GM12874 (cell line): ENCODE measurements at regions not wholly inside any gene's neighbourhood (a gene's known extent, or its start where the extent isn't known, plus 50 kb on each side); places are given as distances from the start of the nearest gene placed in this dataset.

Experiments
- CTCF ChIP-seq: IDR thresholded peaks from 2 replicates; pipeline ENCODE4 v1.5.1; 2011; ENCODE audit warnings: low read depth, mild to moderate bottlenecking, control low read depth, low read length, moderate library complexity; ENCODE audit not compliant: insufficient read depth

DNA sequence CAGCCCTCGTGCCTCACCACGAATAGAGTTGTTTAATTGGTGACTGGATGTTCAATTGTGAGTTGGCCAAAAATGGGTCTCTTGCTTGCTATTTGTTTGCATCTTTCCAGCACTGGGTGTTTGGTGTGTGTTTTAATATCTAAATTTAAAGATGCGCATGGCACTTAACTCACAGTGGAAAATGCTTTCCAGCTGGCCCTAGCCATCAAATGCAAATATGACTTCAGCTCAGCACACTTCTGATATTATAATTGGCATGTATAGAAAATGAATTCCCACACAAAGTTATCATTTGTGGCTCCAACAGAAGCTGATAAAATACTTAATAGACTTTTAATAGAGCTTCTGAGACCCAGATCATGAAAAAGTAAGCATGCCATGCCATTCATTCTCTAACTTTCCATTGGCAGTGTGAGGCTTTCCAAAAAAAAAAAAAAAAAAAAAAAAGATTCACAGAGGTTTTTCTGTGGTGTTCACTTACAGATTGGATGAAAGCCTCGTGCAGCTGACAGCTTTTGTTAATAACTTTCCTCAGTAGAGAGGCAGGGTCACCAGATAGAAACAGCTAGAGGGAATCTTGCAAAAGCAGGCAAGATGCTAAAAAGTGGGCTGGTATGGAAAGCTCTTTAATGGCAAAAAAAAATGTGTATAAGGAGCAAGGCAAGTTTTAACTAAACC is 425.2 kb downstream of the GALC start:
- no peak for TF ChIP-seq CTCF

GRCh38 chr14:87566991-87567390 is 426.0 kb downstream of the GALC start:
- TF ChIP-seq CTCF = no peak

- no peak for TF ChIP-seq CTCF
Measured at GRCh38 chr14:87547536-87547935, 445.4 kb downstream of the GALC start.

DNA sequence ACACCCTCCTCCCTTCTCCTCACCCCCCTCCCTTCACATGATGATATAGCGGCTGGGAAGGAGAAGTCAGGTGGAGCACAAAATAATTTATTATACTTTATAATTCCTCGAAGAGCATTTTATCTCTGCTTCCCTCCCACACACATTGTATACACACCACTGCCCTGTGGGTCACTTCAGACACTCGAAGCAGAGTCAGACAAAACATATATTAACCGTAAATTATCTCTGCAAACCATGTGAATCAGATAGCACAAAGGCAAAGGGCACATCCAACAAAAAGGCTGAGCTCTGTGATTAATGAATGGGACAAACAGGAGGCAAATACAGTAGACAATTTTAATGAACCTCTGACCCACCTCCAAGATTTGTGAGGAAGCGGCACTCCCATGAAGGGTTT is 450.7 kb downstream of the GALC start:
- no peak for TF ChIP-seq CTCF

GRCh38 chr14:87540339-87540738 is 452.6 kb downstream of the GALC start:
- TF ChIP-seq CTCF = no peak

GRCh38 chr14:87529081-87529480 is 463.9 kb downstream of the GALC start:
- no peak for TF ChIP-seq CTCF

- no peak for TF ChIP-seq CTCF
Measured at GRCh38 chr14:87526731-87527130, 466.3 kb downstream of the GALC start.

DNA sequence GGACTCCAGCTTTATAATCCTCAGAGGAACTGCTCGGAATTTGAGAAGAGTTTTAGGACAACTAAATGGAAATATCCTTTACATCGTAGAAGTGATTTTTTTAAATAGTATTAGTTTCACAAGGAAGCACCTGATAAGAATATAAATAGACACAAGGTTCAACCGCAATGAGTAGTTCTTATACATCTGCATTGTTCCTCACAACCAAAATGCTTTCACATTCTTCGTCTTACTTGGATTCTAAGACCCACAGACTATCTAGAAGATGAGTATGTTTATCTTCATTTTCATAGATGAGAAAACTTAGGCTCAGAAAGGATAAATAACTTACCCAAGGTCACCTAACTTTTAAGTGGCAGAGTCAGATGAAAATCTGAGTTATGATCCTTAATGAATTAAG is 469.0 kb downstream of the GALC start:
- TF ChIP-seq CTCF = no peak
